AG10803 (cell line): ENCODE measurements at regions not wholly inside any gene's neighbourhood (a gene's known extent, or its start where the extent isn't known, plus 50 kb on each side); places are given as distances from the start of the nearest gene placed in this dataset.

Experiments
- DNase-seq: peaks from one replicate; pipeline ENCODE4 v3.0.0; 2010; ENCODE audit warnings: low read depth
- H3K4me3 ChIP-seq: 2 replicates; pipeline ENCODE4 v1.5.1; 2011; ENCODE audit warnings: mild to moderate bottlenecking, low read length, control low read depth
- CTCF ChIP-seq: conservative IDR thresholded peaks from 2 replicates; pipeline ENCODE4 v1.5.1; 2011; ENCODE audit warnings: mild to moderate bottlenecking, low read length, control low read depth, inconsistent platforms

DNA sequence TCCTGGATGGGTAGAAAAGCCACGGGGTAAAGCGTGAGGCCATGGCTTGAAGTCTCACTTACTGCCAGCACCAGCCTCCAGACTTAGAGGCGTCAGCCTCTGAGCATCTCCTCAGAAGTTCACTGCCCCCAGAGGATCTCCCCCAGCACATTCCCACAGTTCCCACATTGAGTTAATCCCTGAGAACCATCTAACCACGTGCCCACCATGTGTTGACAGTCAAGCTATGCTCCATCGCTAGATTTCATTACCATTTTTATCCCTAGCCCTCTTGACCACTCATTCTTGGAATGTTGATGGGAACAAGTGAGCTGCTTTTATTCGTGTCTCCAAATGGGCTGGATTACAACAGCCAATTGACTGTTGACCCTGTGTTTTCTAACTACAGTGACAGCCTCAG lies 283.3 kb upstream of the IRX1 start:
- no peak overlapping the region for H3K4me3 ChIP-seq
- TF ChIP-seq CTCF = no peak
- DNase-seq = no peak

- TF ChIP-seq CTCF = no peak
- DNase-seq = no peak
- H3K4me3 ChIP-seq = no peak overlapping the region
Observed at GRCh38 chr5:3311433-3311832, 284.2 kb upstream of the IRX1 start.

- peak; percentile 82 for DNase-seq
- no peak overlapping the region for H3K4me3 ChIP-seq
- no peak for TF ChIP-seq CTCF
Observed at GRCh38 chr5:3310541-3311261, 284.9 kb upstream of the IRX1 start.

DNA sequence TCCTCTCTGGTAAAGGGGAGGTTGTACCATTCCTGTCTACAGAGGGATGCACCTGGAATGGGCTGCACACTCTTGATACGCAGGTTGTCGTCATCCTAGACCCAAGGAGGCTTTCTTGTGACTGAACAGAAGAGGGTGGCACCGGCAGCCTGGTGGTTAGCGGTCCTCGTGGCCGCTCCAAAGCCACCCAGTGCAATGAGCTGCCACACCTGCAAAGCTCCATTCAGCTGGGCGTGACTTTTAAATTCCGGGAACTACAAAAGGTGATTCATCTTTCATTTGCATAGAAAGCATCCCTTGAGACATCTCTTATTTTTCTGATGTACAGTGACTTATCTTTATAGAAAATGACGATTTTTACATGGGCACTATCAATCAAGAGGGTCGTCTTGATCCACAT lies 286.1 kb upstream of the IRX1 start:
- no peak for TF ChIP-seq CTCF
- no peak for DNase-seq
- no peak overlapping the region for H3K4me3 ChIP-seq

DNA sequence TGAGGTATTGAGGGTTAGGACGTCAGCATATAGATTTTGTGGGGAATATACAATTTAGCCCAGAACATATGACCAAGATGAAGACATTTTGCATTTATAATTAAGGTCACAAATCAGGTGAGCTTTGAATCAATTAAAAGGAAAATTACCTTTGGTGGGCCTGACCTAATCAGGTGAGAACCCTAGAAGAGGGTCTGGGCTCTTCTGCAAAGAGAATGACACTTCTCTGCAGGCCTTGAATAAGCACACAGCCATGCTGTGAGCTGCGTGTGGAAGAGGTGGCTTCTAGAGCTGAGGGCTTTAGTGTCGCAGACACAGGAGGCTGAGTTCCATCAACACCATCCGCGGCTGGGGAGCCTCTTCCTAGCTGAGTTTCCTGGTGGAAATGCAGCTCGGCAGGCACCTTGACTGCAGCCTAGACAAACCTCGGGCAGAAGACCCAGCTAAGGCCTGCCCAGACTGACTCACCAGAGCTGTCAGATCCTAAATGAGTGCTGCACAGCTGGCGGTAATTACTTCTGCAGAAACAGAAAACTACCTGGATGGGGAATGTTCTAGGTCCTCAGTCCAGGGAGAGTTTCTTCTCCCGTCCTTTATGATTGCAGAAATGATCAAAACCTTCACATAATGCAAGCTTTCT lies 287.5 kb upstream of the IRX1 start:
- TF ChIP-seq CTCF = no peak
- no peak for DNase-seq
- no peak overlapping the region for H3K4me3 ChIP-seq

- no peak for DNase-seq
- no peak for TF ChIP-seq CTCF
- no peak overlapping the region for H3K4me3 ChIP-seq
Observed at GRCh38 chr5:3305432-3305831, 290.2 kb upstream of the IRX1 start.

- no peak for DNase-seq
- no peak for TF ChIP-seq CTCF
- H3K4me3 ChIP-seq = no peak overlapping the region
Observed at GRCh38 chr5:3304346-3304745, 291.3 kb upstream of the IRX1 start.
